OCI-LY3 (cell line): ENCODE measurements at regions not wholly inside any gene's neighbourhood (a gene's known extent, or its start where the extent isn't known, plus 50 kb on each side); places are given as distances from the start of the nearest gene placed in this dataset.
"Not testable (repeated sequence)": the region's sequence is repeated elsewhere in the genome, so short reads cannot be mapped to it uniquely, and the experiment has no call there.

Source experiments
- H2AFZ ChIP-seq: fragments of 200-600, 300-600 bp; shearing (Covaris generic); 2 replicates; pipeline ENCODE4 v1.6.0; 2014; ENCODE audit warnings: antibody characterized with exemption, low read depth, low read length
- H3K27ac ChIP-seq: fragments of 200-600, 300-600 bp; sonication (generic); 2 replicates; pipeline ENCODE4 v1.5.1; 2014; ENCODE audit warnings: mild to moderate bottlenecking, low read length, moderate library complexity, mixed read lengths
- H3K27me3 ChIP-seq: fragments of 200-600, 300-600 bp; sonication (generic); 2 replicates; pipeline ENCODE4 v1.6.1; 2014; ENCODE audit warnings: low read depth, low read length, mixed read lengths
- H3K36me3 ChIP-seq: fragments of 200-600, 300-600 bp; sonication (generic); replicated peaks from 2 replicates; pipeline ENCODE3; 2014; ENCODE audit warnings: low read depth, low read length, mixed read lengths
- H3K4me1 ChIP-seq: fragments of 300-600, 200-600 bp; sonication (generic); 2 replicates; pipeline ENCODE4 v1.6.1; 2014; ENCODE audit warnings: low read length, mixed read lengths
- H3K4me2 ChIP-seq: fragments of 200-600, 300-600 bp; sonication (generic); 2 replicates; pipeline ENCODE4 v1.6.1; 2014; ENCODE audit warnings: low read length, mixed read lengths
- H3K4me3 ChIP-seq: fragments of 300-600, 200-600 bp; sonication (generic); 2 replicates; pipeline ENCODE4 v1.5.1; 2014; ENCODE audit warnings: antibody characterized with exemption, mild to moderate bottlenecking, low read length, moderate library complexity
- H3K79me2 ChIP-seq: fragments of 300-600, 200-600 bp; shearing (Covaris generic); 2 replicates; pipeline ENCODE4 v1.6.1; 2014; ENCODE audit warnings: mild to moderate bottlenecking, low read length, mixed read lengths
- H3K9ac ChIP-seq: fragments of 300-600, 200-600 bp; shearing (Covaris generic); 2 replicates; pipeline ENCODE4 v1.6.0; 2014; ENCODE audit warnings: mild to moderate bottlenecking, low read length, moderate library complexity
- H3K9me3 ChIP-seq: fragments of 200-600, 300-600 bp; shearing (Covaris generic); 2 replicates; pipeline ENCODE4 v1.6.1; 2014; ENCODE audit warnings: low read length, mixed read lengths; ENCODE audit not compliant: insufficient read depth
- H4K20me1 ChIP-seq: fragments of 200-600, 300-600 bp; sonication (generic); 2 replicates; pipeline ENCODE4 v1.6.1; 2016; ENCODE audit warnings: low read length, mixed read lengths; ENCODE audit not compliant: insufficient read depth
- EZH2phosphoT487 ChIP-seq: fragments of 200-600 bp; shearing (Covaris generic); IDR thresholded peaks from 2 replicates; pipeline ENCODE4 v1.6.1; 2018; ENCODE audit warnings: antibody characterized with exemption, mixed run types, low read depth
- TF ChIP-seq, protein P1 (sequence below): fragments of 200-600, 300-600 bp; sonication (generic); IDR thresholded peaks from 2 replicates; pipeline ENCODE4 v1.5.1; 2014; ENCODE audit warnings: antibody characterized with exemption, low read length, low read depth

DNA sequence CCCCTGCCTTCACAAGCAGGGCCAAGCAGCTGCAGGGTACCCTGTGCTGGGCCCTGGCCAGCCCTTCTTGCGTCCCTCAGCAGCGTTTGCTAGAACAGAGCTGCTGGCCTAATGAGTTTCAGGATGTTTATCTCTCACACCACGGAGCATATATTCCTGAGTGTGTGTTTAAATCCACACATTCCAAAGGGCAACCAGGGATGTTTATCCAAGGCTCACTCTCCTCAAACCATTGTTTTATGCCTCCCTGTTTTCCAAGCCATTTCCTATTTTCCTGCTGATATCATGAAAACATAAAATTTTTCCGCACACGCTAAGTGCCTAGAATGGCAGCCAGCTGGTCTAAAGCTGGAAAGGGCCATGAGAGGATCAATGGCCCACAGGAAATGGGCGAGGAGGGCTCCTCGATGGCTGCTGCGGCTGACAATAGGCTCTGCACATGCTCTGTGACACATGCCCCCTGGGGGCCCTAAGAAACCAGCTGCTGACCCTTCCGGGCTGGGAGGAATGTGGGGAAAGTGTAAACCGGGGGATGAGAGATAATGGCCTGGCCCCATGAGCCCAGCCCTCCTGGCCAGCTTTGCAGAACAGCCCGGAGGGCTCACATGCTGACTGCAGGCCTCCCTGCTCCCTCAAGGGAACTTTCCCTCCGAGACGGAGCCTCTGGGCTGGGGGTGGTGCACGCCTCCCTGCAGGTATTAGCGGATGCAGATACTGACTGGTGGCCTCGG is 194.0 kb downstream of the NDUFA10 start:
- Histone ChIP-seq H2AFZ (no peak overlapping the region), H3K27ac (no peak overlapping the region), H3K9me3 (no peaks in the 10 kb centered on the region), H3K79me2 (no peaks in the 10 kb centered on the region), H3K36me3 (no peaks in the 10 kb centered on the region), H3K27me3 (no peaks in the 10 kb centered on the region), H3K4me1 (no peaks in the 10 kb centered on the region), H4K20me1 (no peaks in the 10 kb centered on the region), H3K4me2 (no peak overlapping the region), H3K4me3 (no peak overlapping the region), H3K9ac (no peak overlapping the region)
- no peak for TF ChIP-seq EZH2phosphoT487
- TF ChIP-seq, protein P1, sequence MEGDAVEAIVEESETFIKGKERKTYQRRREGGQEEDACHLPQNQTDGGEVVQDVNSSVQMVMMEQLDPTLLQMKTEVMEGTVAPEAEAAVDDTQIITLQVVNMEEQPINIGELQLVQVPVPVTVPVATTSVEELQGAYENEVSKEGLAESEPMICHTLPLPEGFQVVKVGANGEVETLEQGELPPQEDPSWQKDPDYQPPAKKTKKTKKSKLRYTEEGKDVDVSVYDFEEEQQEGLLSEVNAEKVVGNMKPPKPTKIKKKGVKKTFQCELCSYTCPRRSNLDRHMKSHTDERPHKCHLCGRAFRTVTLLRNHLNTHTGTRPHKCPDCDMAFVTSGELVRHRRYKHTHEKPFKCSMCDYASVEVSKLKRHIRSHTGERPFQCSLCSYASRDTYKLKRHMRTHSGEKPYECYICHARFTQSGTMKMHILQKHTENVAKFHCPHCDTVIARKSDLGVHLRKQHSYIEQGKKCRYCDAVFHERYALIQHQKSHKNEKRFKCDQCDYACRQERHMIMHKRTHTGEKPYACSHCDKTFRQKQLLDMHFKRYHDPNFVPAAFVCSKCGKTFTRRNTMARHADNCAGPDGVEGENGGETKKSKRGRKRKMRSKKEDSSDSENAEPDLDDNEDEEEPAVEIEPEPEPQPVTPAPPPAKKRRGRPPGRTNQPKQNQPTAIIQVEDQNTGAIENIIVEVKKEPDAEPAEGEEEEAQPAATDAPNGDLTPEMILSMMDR, result no peak

GRCh38 chr2:239830121-239831000 is 194.8 kb downstream of the NDUFA10 start:
- Histone ChIP-seq H3K4me2 (no peak overlapping the region), H3K36me3 (no peaks in the 10 kb centered on the region), H3K9me3 (no peaks in the 10 kb centered on the region), H4K20me1 (no peaks in the 10 kb centered on the region), H3K4me1 (no peaks in the 10 kb centered on the region), H3K79me2 (no peaks in the 10 kb centered on the region), H3K4me3 (no peak overlapping the region), H3K9ac (no peak overlapping the region), H3K27me3 (no peaks in the 10 kb centered on the region), H2AFZ (no peak overlapping the region), H3K27ac (no peak overlapping the region)
- TF ChIP-seq, protein P1, result no peak
- no peak for TF ChIP-seq EZH2phosphoT487

GRCh38 chr2:239829326-239829725 is 195.8 kb downstream of the NDUFA10 start:
- H3K27me3 ChIP-seq, result no peaks in the 10 kb centered on the region
- no peaks in the 10 kb centered on the region for H3K36me3 ChIP-seq
- H2AFZ ChIP-seq, result no peak overlapping the region
- H3K79me2 ChIP-seq, result no peaks in the 10 kb centered on the region
- TF ChIP-seq EZH2phosphoT487, result no peak
- TF ChIP-seq, protein P1, result no peak
- H3K4me1 ChIP-seq, result no peaks in the 10 kb centered on the region
- no peak overlapping the region for H3K27ac ChIP-seq
- H3K9me3 ChIP-seq, result no peaks in the 10 kb centered on the region
- no peak overlapping the region for H3K9ac ChIP-seq
- no peak overlapping the region for H3K4me2 ChIP-seq
- H4K20me1 ChIP-seq, result no peaks in the 10 kb centered on the region
- no peak overlapping the region for H3K4me3 ChIP-seq

GRCh38 chr2:239828973-239829275 is 196.2 kb downstream of the NDUFA10 start:
- H3K36me3 ChIP-seq, H3K9ac ChIP-seq, H3K4me3 ChIP-seq, H3K79me2 ChIP-seq, H3K27ac ChIP-seq, H3K4me1 ChIP-seq, H3K4me2 ChIP-seq, H3K9me3 ChIP-seq, H3K27me3 ChIP-seq, H2AFZ ChIP-seq, H4K20me1 ChIP-seq: not testable (repeated sequence)
